Activated CD8-positive, alpha-beta T cell treated with anti-CD3 and anti-CD28 coated beads for 36 hours (primary cell): ENCODE measurements at regions not wholly inside any gene's neighbourhood (a gene's known extent, or its start where the extent isn't known, plus 50 kb on each side); places are given as distances from the start of the nearest gene placed in this dataset.

Experiments used
- ATAC-seq: fragments of 200-7000 bp; cut with Tn5 transposase; one replicate; pipeline ENCODE4 v1.10.0; 2021; ENCODE audit warnings: mild to moderate bottlenecking, moderate library complexity
- CTCF ChIA-PET: fragments of 350-600 bp; sonication (Branson Sonifier 250); formaldehyde crosslinking; loops from one replicate; lab custom pipeline; 2021; ENCODE audit warnings: antibody characterized with exemption; lab: Charles Lee
- POLR2A ChIA-PET: fragments of 350-600 bp; sonication (Branson Sonifier 250); formaldehyde crosslinking; loops from one replicate; lab custom pipeline; 2021; ENCODE audit warnings: antibody characterized with exemption; lab: Charles Lee
- DNase-seq: peaks from one replicate; pipeline ENCODE4 v3.0.0-alpha.2; 2020
- H3K27ac Mint-ChIP-seq: one replicate; pipeline ENCODE4 v1.8.0; 2021; ENCODE audit warnings: mild to moderate bottlenecking, mixed read lengths
- H3K27me3 Mint-ChIP-seq: one replicate; pipeline ENCODE4 v1.8.0; 2021; ENCODE audit warnings: mixed read lengths
- H3K36me3 Mint-ChIP-seq: one replicate; pipeline ENCODE4 v1.8.0; 2021; ENCODE audit warnings: low read depth, mixed read lengths
- H3K4me1 Mint-ChIP-seq: one replicate; pipeline ENCODE4 v1.8.0; 2021; ENCODE audit warnings: low read depth, mixed read lengths
- H3K4me3 Mint-ChIP-seq: one replicate; pipeline ENCODE4 v1.8.0; 2021; ENCODE audit warnings: mild to moderate bottlenecking, moderate library complexity, mixed read lengths
- H3K9me3 Mint-ChIP-seq: one replicate; pipeline ENCODE4 v1.8.0; 2021; ENCODE audit warnings: mixed read lengths
- intact Hi-C: fragments of 100-400 bp; cut with micrococcal nuclease; formaldehyde crosslinking; loops from one replicate; pipeline ENCODE4 v1.10.0; 2022
- TF ChIP-seq, protein P1 (sequence below): fragments of 200-600 bp; IDR thresholded peaks from one replicate; pipeline ENCODE4 v1.8.0; 2022; ENCODE audit warnings: antibody characterized with exemption, mild to moderate bottlenecking

DNA sequence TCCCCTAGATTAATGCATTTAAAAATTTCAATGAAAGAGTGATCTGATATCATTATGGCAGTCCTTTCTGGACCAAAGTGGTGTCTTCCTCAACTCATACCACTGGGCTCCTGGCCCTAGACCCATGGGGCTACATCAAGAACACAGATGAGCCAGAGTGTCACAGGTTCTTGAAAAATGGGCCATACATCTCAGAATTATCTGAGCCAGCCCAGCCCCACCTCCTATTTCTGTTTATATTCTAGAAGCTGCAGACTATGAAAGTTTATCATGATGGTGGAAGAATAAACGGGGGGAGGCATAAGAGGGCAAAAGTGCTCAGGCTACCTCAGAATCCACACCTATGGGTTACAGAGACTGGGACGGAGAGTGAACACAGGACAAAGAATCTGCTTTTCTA, 120.6 kb upstream of the TACR1 start:
- DNase-seq (no peak), ATAC-seq (no peak)
- Mint-ChIP-seq H3K4me3 (no peak overlapping the region), H3K27me3 (no peaks in the 10 kb centered on the region), H3K4me1 (no peaks in the 10 kb centered on the region), H3K36me3 (no peaks in the 10 kb centered on the region), H3K9me3 (no peaks in the 10 kb centered on the region), H3K27ac (no peak overlapping the region)
- ChIA-PET CTCF (no interaction called here), POLR2A (no interaction called here)
- intact Hi-C loops: no loop called here
- TF ChIP-seq, protein P1, sequence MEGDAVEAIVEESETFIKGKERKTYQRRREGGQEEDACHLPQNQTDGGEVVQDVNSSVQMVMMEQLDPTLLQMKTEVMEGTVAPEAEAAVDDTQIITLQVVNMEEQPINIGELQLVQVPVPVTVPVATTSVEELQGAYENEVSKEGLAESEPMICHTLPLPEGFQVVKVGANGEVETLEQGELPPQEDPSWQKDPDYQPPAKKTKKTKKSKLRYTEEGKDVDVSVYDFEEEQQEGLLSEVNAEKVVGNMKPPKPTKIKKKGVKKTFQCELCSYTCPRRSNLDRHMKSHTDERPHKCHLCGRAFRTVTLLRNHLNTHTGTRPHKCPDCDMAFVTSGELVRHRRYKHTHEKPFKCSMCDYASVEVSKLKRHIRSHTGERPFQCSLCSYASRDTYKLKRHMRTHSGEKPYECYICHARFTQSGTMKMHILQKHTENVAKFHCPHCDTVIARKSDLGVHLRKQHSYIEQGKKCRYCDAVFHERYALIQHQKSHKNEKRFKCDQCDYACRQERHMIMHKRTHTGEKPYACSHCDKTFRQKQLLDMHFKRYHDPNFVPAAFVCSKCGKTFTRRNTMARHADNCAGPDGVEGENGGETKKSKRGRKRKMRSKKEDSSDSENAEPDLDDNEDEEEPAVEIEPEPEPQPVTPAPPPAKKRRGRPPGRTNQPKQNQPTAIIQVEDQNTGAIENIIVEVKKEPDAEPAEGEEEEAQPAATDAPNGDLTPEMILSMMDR: no peak

DNA sequence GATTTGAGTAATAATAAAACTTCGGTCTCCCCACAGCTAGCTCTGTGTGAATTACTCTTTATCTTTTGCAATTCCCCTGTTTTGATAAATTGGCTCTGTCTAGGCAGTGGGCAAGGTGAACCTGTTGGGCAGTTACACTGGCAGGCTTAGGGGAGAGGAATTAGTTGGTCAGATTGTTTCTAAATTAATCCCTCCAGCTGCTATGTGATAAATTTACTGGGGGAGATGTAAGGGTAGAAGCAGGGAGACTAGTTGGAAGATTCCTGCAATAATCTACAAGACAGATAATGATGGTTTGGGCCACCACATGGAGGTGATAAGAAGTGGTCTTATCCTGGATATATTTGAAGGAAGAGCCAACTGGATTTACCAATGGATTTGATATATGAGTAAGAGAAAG, 118.5 kb upstream of the TACR1 start:
- POLR2A ChIA-PET: no interaction called here
- Mint-ChIP-seq H3K9me3 (no peaks in the 10 kb centered on the region), H3K27ac (no peak overlapping the region), H3K27me3 (no peaks in the 10 kb centered on the region), H3K4me1 (no peaks in the 10 kb centered on the region), H3K36me3 (no peaks in the 10 kb centered on the region), H3K4me3 (no peak overlapping the region)
- CTCF ChIA-PET: no interaction called here
- DNase-seq (no peak), ATAC-seq (no peak)
- TF ChIP-seq, protein P1: no peak
- intact Hi-C loops: no loop called here

DNA sequence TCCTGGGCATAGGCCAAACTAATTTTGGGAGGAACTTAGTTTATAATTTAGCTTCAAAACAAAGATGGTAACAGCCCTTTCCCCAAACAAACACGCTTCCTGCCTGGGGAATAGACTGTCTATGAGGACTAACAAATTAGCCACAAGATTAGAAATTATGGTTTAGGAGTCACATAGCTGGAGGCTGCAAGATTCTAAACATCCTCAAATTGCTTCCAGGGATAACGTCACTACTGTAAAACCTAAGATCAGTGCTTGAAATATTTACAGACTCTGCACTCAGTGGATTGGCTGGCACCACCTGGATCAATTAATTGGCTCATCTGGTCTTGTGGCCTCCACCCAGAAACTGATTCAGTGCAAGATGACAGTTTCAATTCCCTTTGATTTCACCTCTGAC, 118.0 kb upstream of the TACR1 start:
- ChIA-PET POLR2A (no interaction called here), CTCF (no interaction called here)
- no peaks in the 10 kb centered on the region for H3K9me3 Mint-ChIP-seq
- H3K36me3 Mint-ChIP-seq: peaks cover under 1% of the 10 kb centered on the region
- H3K4me1 Mint-ChIP-seq: no peaks in the 10 kb centered on the region
- ATAC-seq (no peak), DNase-seq (no peak)
- H3K4me3 Mint-ChIP-seq: no peak overlapping the region
- intact Hi-C loops: no loop called here
- no peaks in the 10 kb centered on the region for H3K27me3 Mint-ChIP-seq
- TF ChIP-seq, protein P1: no peak
- H3K27ac Mint-ChIP-seq: no peak overlapping the region

DNA sequence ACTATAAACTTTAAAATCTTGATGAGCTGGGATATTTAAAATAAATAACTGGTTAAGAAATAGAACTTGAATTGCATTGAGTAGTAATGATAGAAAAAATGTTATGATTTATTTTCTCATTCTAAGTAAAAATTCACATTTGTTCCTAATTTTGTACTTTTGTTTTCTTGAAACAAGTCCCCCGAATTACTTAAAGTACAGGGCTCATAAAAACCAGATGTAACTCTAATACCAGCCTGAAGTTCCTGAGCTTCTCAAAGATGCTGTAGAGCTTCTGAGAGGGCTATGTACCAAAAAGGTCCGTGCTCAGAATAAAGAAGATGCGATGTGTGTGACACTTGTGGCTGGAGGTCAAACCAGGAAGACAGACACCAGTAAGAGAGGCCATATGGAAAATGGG, 116.1 kb upstream of the TACR1 start:
- H3K27me3 Mint-ChIP-seq: no peaks in the 10 kb centered on the region

DNA sequence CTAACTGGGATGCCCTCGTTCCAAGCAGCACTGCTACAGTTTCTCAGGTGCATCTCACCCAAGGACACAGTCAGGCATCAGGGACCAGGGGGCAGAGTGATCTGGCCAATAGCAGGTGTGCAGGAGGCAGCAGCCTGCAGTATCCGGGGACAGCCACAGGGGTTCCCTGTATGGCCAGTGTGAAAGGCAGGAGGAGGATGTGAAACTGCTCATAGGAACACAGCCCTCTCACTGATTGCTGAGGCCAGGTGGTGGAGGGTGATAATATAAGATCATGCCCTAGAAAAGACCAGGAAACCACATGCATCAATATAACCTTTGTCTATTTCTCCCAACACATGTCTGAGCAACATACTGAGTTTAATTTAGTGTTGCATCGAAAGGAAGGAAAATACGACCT, 112.7 kb upstream of the TACR1 start:
- Mint-ChIP-seq H3K27ac (no peak overlapping the region), H3K4me3 (no peak overlapping the region), H3K36me3 (peaks cover 5% of the 10 kb centered on the region), H3K27me3 (no peaks in the 10 kb centered on the region), H3K4me1 (no peaks in the 10 kb centered on the region), H3K9me3 (no peaks in the 10 kb centered on the region)
- intact Hi-C loops: no loop called here
- ATAC-seq (peak; percentile 68), DNase-seq (peak; percentile 9)
- TF ChIP-seq, protein P1: no peak
- ChIA-PET POLR2A (no interaction called here), CTCF (no interaction called here)

More for the DNA sequence above, 116.1 kb upstream of the TACR1 start:
- ChIA-PET CTCF (interaction anchor here (1.0 to 1.2 kb wide), 2 partner anchors 8 to 293 kb away, joined by 3 to 4 read pairs; no protein-coding TSS in a partner anchor), POLR2A (no interaction called here)
- Mint-ChIP-seq H3K36me3 (peaks cover 3% of the 10 kb centered on the region), H3K9me3 (no peaks in the 10 kb centered on the region), H3K4me1 (no peaks in the 10 kb centered on the region), H3K27ac (no peak overlapping the region), H3K4me3 (no peak overlapping the region)
- no peak for DNase-seq
- no peak for ATAC-seq
- TF ChIP-seq, protein P1: no peak
- intact Hi-C loops: no loop called here
